ENCODE measurements at regions not wholly inside any gene's neighbourhood (a gene's known extent, or its start where the extent isn't known, plus 50 kb on each side); places are given as distances from the start of the nearest gene placed in this dataset.

- POLR2A ChIA-PET, result no interaction called here
- Histone ChIP-seq H3K4me3 (no peak overlapping the region), H3K9me3 (no peaks in the 10 kb centered on the region), H3K27ac (peak overlapping the region in 1 of 2 experiments; percentile 58; a peak in 1 of 6 replicates), H3K4me2 (peak overlapping the region; percentile 30; the same call in 1 of the 3 replicates), H3K4me1 (no peaks in the 10 kb centered on the region)
- ATAC-seq (peak; percentile 92 to 99), FAIRE-seq (no peak), DNase-seq (ENCODE audit: low read depth in 1 of 2, low spot score in 1 of 2) (peak; percentile 64 to 81)
- TF ChIP-seq MAX (IDR thresholded peaks at IDR 0.05) (peak; percentile 70), RAD21 (conservative IDR thresholded peaks at IDR 0.05 in 1 of 2, IDR thresholded peaks at IDR 0.05 in 1 of 2) (peak; percentile 92 to 93), CHD2 (IDR thresholded peaks at IDR 0.05; ENCODE audit: low read length, partially characterized antibody) (no peak), E2F6 (IDR thresholded peaks at IDR 0.05; ENCODE audit: borderline replicate concordance, low read depth) (peak; percentile 91), USF2 (IDR thresholded peaks at IDR 0.05) (no peak), SMC3 (IDR thresholded peaks at IDR 0.05) (peak; percentile 86), CTCF (IDR thresholded peaks at IDR 0.05) (peak; percentile 95)
- 32% methylated on average over 22 of the region's 23 CpGs for WGBS (ENCODE audit: missing lambda C conversion rate)
- CTCF ChIA-PET, result interaction anchor here (0.6 to 2.3 kb wide), 8 partner anchors 16 to 207 kb away, joined by 3 to 14 read pairs (median 3); no protein-coding TSS in a partner anchor
Observed at GRCh38 chr2:205885492-205886099, 200.4 kb downstream of the INO80D start.

- TF ChIP-seq HOXA7 (CRISPR knock-in tag; IDR thresholded peaks at IDR 0.05) (no peak), KDM1A (IDR thresholded peaks at IDR 0.05; ENCODE audit: low read depth) (no peak), RAD21 (conservative IDR thresholded peaks at IDR 0.05 in 1 of 2, IDR thresholded peaks at IDR 0.05 in 1 of 2) (no peak), JUN (IDR thresholded peaks at IDR 0.05) (no peak), BHLHE40 (IDR thresholded peaks at IDR 0.05; ENCODE audit: low read depth, low read length) (no peak), NFE2L2 (conservative IDR thresholded peaks at IDR 0.05; ENCODE audit: low read length) (no peak), TP53 (CRISPR knock-in tag; IDR thresholded peaks at IDR 0.05) (no peak), MAZ (IDR thresholded peaks at IDR 0.05; ENCODE audit: borderline replicate concordance, low read depth, low read length) (no peak), RFX5 (IDR thresholded peaks at IDR 0.05) (no peak), HOXB5 (CRISPR knock-in tag; IDR thresholded peaks at IDR 0.05) (no peak), CBX2 (IDR thresholded peaks at IDR 0.05; ENCODE audit: borderline replicate concordance, low read depth) (no peak), BCL3 (IDR thresholded peaks at IDR 0.05) (no peak), EP300 (IDR thresholded peaks at IDR 0.05) (no peak), HMGXB4 (CRISPR knock-in tag; IDR thresholded peaks at IDR 0.05; ENCODE audit: borderline replicate concordance) (no peak), JUNB (IDR thresholded peaks at IDR 0.05) (no peak), EHF (CRISPR knock-in tag; IDR thresholded peaks at IDR 0.05) (no peak), KDM5A (IDR thresholded peaks at IDR 0.05) (no peak), ESRRA (IDR thresholded peaks at IDR 0.05; ENCODE audit: borderline replicate concordance, low read length) (no peak), HES2 (IDR thresholded peaks at IDR 0.05) (no peak)
- POLR2A ChIA-PET, result no interaction called here
- Histone ChIP-seq H3K27ac (no peak overlapping the region), H3K4me1 (no peaks in the 10 kb centered on the region), H3K4me3 (no peak overlapping the region), H3K9me3 (no peaks in the 10 kb centered on the region), H3K4me2 (no peak overlapping the region)
- ATAC-seq (no peak), FAIRE-seq (no peak), DNase-seq (ENCODE audit: low read depth in 1 of 2, low spot score in 1 of 2) (no peak)
- CTCF ChIA-PET, result interaction anchor here (1.1 kb wide), 1 partner anchor 107 kb away, joined by 3 read pairs; no protein-coding TSS in a partner anchor
- 73% methylated on average over 3 of the region's 4 CpGs for WGBS (ENCODE audit: missing lambda C conversion rate)
Observed at GRCh38 chr2:205883965-205884364, 201.7 kb downstream of the NRP2 start.

Data from A549 (cell line).